ENCODE measurements at regions not wholly inside any gene's neighbourhood (a gene's known extent, or its start where the extent isn't known, plus 50 kb on each side); places are given as distances from the start of the nearest gene placed in this dataset.

DNA sequence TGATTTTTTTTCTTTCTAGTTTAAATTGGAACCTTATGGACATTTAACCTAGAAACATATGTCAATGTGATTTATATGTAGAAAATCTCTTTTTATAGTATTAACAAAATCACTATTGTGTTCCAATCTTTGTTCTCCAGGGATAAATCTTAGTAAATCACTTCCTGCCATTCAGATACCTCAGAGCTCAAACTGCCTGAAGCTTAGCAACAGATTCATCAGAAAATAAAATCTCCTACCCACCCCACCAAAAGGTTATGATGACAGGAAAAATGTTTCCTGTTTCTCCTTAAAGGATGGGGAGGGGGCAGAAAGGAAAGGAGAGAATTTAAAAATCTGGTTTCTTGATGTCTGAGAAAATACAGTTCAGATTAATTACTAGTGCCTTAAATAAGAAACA lies 105.0 kb upstream of the TUT7 start:
- no peak for ATAC-seq
- DNase-seq: no peak
- H3K9me3 ChIP-seq: no peaks in the 10 kb centered on the region
- intact Hi-C loops (cut with DNase I, micrococcal nuclease): no loop called here
- H3K4me3 ChIP-seq: no peak overlapping the region
- no peaks in the 10 kb centered on the region for H3K36me3 ChIP-seq (ENCODE audit: low read depth)
- no peaks in the 10 kb centered on the region for H3K4me1 ChIP-seq (ENCODE audit: low read depth)
- TF ChIP-seq, protein P1, sequence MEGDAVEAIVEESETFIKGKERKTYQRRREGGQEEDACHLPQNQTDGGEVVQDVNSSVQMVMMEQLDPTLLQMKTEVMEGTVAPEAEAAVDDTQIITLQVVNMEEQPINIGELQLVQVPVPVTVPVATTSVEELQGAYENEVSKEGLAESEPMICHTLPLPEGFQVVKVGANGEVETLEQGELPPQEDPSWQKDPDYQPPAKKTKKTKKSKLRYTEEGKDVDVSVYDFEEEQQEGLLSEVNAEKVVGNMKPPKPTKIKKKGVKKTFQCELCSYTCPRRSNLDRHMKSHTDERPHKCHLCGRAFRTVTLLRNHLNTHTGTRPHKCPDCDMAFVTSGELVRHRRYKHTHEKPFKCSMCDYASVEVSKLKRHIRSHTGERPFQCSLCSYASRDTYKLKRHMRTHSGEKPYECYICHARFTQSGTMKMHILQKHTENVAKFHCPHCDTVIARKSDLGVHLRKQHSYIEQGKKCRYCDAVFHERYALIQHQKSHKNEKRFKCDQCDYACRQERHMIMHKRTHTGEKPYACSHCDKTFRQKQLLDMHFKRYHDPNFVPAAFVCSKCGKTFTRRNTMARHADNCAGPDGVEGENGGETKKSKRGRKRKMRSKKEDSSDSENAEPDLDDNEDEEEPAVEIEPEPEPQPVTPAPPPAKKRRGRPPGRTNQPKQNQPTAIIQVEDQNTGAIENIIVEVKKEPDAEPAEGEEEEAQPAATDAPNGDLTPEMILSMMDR (IDR thresholded peaks at IDR 0.05): no peak

DNA sequence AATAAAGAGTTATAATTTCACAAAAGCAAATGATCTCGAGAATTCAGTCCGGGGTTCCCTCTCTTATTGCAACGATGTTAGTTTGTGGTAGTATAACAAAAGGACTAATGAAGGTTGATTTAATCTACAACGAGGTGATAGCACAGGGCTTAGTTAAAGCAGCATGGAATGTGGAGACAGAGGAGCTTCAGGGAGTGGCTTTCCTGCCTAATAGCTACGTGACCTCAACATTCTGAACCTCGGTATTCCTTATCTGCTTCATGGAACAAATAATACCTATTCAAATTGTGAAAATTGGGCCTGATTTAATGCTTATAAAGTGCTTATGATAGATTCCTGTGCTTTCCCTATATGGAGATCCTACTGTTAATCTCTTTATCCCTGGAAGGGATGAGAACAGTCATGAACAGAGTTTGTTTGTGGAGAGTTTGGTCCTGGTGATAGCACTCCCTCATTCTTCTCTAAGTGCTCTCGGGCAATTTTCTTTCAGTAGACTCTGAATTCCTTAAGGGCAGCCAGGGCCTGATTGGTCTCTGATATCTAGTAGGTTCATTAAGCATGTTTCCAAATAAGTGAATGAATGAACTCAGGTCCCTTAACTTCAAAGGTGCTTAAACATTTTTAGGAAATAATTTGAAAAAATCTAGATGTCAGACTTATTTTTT lies 104.1 kb upstream of the TUT7 start:
- Histone ChIP-seq H3K4me3 (no peak overlapping the region), H3K9me3 (no peaks in the 10 kb centered on the region), H3K36me3 (ENCODE audit: low read depth) (no peaks in the 10 kb centered on the region), H3K4me1 (ENCODE audit: low read depth) (no peaks in the 10 kb centered on the region)
- TF ChIP-seq, protein P1 (IDR thresholded peaks at IDR 0.05): no peak
- DNase-seq (no peak), ATAC-seq (no peak)
- intact Hi-C loops (cut with DNase I, micrococcal nuclease): no loop called here

- H3K9me3 ChIP-seq: no peaks in the 10 kb centered on the region
- H3K36me3 ChIP-seq (ENCODE audit: low read depth): no peaks in the 10 kb centered on the region
- intact Hi-C loops (cut with DNase I, micrococcal nuclease): no loop called here
- ATAC-seq (no peak), DNase-seq (no peak)
- H3K4me3 ChIP-seq: no peak overlapping the region
- TF ChIP-seq, protein P1 (IDR thresholded peaks at IDR 0.05): no peak
- no peaks in the 10 kb centered on the region for H3K4me1 ChIP-seq (ENCODE audit: low read depth)
Measured at GRCh38 chr9:86456416-86456815, 102.2 kb upstream of the TUT7 start.

DNA sequence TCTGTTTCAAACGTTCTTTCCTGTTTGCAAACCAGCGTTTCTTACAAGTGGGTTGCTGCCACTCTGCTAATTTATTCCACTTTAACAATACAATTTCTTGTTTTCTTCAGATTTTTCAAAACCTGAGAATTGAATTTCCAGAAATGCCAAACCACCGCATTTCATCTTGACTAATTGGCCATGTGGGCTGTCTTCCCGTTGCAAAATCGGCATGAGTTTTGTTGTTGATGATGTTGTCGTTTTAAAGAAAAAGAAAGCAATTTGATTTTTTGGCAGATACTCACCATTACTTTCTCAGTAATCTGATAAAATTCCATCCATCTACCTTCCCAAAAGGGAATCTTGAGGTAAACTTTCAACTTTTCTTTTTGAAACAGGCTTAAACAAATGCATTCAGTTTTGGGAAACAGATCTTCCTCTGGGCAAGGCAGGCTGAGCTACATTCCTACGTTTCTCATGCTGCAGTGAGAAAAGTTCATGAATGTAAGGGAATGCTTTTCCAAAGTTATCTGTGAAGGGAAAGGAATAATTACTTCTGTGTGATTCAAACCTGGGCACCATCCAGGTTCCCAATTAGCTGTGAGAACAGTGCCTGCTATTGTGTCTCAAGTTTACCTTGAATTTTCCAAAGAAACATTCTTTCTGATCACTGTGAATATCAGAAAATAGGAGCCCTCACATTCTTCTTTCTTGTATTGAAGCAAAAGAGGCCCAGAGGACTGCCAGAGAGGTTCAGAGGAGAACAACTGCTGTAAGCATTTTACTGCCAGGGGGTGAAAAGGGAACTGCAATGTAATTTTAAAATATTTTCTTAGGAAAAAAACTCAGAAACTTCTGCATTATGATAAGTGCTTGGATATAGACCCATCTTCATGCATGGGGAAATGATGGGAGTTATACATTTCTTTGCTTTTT lies 100.7 kb upstream of the TUT7 start:
- no peak for ATAC-seq
- Histone ChIP-seq H3K4me3 (no peak overlapping the region), H3K4me1 (ENCODE audit: low read depth) (no peaks in the 10 kb centered on the region), H3K36me3 (ENCODE audit: low read depth) (no peaks in the 10 kb centered on the region), H3K9me3 (no peaks in the 10 kb centered on the region)
- DNase-seq: no peak
- intact Hi-C loops (cut with DNase I, micrococcal nuclease): no loop called here
- TF ChIP-seq, protein P1 (IDR thresholded peaks at IDR 0.05): no peak

- TF ChIP-seq, protein P1 (IDR thresholded peaks at IDR 0.05): no peak
- ATAC-seq (no peak), DNase-seq (no peak)
- no peaks in the 10 kb centered on the region for H3K4me1 ChIP-seq (ENCODE audit: low read depth)
- H3K4me3 ChIP-seq: no peak overlapping the region
- H3K9me3 ChIP-seq: no peaks in the 10 kb centered on the region
- intact Hi-C loops (cut with DNase I, micrococcal nuclease): no loop called here
- H3K36me3 ChIP-seq (ENCODE audit: low read depth): no peaks in the 10 kb centered on the region
Measured at GRCh38 chr9:86452201-86452828, 98.1 kb upstream of the TUT7 start.
